Gastrocnemius medialis (tissue), 4 donors: ENCODE measurements at regions not wholly inside any gene's neighbourhood (a gene's known extent, or its start where the extent isn't known, plus 50 kb on each side); places are given as distances from the start of the nearest gene placed in this dataset.

Experiments used
- POLR2A ChIP-seq, 2 donors: fragments of 450-650 bp; IDR thresholded peaks; one replicate each; pipeline ENCODE4 v1.6.1; 2017; ENCODE audit warnings: antibody characterized with exemption in 2 of 2, mild to moderate bottlenecking in 2 of 2, moderate library complexity in 2 of 2
- TF ChIP-seq, protein P1 (sequence below), 5 experiments: fragments of 450-650 bp in 3 of 5; fragments of 200-600 bp in 2 of 5; sonication (generic) in 2 of 5; IDR thresholded peaks in 4 of 5; conservative IDR thresholded peaks in 1 of 5; 1 replicate in 4 of 5; 2 replicates in 1 of 5; pipeline ENCODE4 v1.5.1; 2016 to 2019; ENCODE audit warnings: antibody characterized with exemption in 5 of 5, mild to moderate bottlenecking in 3 of 5, moderate library complexity in 3 of 5

GRCh38 chr6:66245231-66245630 lies 538.2 kb upstream of the EYS start:
- TF ChIP-seq, protein P1, sequence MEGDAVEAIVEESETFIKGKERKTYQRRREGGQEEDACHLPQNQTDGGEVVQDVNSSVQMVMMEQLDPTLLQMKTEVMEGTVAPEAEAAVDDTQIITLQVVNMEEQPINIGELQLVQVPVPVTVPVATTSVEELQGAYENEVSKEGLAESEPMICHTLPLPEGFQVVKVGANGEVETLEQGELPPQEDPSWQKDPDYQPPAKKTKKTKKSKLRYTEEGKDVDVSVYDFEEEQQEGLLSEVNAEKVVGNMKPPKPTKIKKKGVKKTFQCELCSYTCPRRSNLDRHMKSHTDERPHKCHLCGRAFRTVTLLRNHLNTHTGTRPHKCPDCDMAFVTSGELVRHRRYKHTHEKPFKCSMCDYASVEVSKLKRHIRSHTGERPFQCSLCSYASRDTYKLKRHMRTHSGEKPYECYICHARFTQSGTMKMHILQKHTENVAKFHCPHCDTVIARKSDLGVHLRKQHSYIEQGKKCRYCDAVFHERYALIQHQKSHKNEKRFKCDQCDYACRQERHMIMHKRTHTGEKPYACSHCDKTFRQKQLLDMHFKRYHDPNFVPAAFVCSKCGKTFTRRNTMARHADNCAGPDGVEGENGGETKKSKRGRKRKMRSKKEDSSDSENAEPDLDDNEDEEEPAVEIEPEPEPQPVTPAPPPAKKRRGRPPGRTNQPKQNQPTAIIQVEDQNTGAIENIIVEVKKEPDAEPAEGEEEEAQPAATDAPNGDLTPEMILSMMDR (IDR thresholded peaks at IDR 0.05 in 4 of 5, conservative IDR thresholded peaks at IDR 0.05 in 1 of 5) = no peak
- no peak for TF ChIP-seq POLR2A (IDR thresholded peaks at IDR 0.05)
